UCSD-AML1 (cell line): ENCODE measurements at regions not wholly inside any gene's neighbourhood (a gene's known extent, or its start where the extent isn't known, plus 50 kb on each side); places are given as distances from the start of the nearest gene placed in this dataset.
A peak's percentile ranks its signal among the peaks of the same experiment; 100 is the strongest.

Experiments used
- DNase-seq: peaks from one replicate; lab custom pipeline; 2025; ENCODE audit not compliant: unreplicated experiment; lab: John Stamatoyannopoulos, UW

GRCh38 chr16:85520853-85521521, 92.1 kb upstream of the GSE1 start:
- no peak for DNase-seq

DNA sequence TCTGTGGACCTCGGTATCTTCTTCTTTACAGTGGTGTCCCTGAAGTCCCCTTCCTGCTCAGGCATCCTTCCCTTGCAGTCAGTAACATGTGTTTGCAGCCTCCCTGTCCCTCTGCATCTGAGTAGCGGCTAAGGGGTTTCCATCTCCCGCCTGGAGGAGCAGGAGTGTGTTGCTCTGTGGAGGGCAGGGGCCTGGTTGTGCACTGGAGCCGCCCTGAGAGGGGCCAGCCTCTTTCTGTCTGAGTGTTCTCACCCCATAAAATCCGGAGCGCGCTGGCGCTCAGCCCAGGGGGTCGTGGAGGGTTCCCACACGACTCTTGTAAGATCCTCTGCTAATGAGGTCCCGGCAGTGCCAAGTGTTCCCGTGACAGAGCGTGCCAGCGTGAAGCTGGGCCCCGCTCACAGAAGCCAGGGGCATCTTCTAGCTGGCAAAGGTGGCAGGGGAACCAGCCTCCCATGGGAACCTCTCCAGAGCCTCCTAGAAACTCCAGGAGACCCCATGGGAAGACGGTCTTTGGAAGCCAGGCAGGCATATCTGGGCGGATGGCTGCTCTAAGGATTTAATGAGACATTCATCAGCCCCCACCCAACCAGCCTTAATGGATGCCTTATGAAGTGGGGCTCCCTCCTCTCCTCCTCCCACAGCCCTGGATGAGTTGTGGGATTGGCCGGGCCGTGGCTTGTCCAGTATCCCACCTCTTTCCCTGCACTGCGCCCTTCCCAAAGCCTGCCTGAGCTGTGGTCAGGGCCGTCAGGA, 91.4 kb upstream of the GSE1 start:
- no peak for DNase-seq

DNA sequence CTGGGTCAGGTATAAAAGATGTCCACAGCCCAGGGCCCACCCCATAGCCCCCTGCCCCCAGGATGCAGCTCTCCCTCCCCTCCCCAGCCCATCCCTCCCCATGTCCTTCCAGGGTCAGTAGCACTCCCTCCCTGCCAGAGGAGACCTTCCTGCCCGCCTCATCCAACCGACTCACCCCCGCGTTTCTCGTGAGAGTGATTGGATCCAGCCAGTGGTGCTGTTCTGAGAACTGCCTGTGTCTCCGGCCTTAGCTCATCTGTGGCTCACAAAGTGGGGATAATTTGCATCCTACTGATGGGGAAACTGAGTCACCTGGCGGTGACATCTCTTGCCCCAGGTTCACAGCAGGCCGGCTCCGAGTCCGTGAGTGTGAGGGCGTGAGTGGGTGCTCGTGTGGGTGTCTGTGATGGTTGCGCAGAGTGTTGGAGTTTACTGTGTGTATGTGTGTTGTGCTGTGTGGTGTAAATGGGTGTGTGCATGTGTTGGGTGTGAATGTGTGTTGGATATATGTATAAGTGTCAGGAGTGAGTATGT, 90.7 kb upstream of the GSE1 start:
- no peak for DNase-seq

DNA sequence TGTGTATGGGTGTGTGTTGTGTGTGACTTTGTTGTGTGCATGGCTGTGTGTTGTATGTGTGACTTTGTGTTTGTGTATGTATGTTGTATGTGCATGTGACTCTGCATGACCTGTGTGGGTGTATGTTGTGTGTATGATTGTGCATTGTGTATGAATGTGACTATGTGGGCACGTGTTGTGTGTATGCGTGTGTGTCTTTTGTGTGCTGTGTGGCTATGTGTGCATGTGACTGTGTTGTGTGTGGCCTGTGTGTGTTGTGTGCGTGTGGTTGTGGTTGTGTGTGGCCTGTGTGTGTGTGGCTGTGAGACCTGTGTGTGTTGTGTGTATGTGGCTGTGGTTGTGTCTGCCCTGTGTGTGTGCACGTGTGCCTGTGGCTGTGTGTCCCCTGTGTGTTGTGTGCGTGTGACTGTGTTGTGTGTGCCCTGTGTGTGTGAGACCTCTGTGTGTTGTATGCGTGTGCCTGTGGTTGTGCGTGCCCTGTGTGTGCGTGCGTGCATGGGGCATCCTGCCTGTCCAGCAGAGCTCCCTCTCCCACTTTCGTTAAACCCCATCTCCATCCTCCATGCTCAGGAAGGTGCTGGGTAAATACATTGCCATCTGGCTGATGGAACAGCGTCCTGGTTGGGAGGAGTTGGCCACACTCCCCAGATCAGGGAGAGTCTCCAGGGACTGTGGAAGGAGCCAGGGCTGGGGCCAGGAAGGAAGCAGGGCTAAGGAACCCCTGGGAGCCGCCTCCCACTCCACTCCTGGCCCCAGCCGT, 90.1 kb upstream of the GSE1 start:
- DNase-seq, result peak; percentile 62

DNA sequence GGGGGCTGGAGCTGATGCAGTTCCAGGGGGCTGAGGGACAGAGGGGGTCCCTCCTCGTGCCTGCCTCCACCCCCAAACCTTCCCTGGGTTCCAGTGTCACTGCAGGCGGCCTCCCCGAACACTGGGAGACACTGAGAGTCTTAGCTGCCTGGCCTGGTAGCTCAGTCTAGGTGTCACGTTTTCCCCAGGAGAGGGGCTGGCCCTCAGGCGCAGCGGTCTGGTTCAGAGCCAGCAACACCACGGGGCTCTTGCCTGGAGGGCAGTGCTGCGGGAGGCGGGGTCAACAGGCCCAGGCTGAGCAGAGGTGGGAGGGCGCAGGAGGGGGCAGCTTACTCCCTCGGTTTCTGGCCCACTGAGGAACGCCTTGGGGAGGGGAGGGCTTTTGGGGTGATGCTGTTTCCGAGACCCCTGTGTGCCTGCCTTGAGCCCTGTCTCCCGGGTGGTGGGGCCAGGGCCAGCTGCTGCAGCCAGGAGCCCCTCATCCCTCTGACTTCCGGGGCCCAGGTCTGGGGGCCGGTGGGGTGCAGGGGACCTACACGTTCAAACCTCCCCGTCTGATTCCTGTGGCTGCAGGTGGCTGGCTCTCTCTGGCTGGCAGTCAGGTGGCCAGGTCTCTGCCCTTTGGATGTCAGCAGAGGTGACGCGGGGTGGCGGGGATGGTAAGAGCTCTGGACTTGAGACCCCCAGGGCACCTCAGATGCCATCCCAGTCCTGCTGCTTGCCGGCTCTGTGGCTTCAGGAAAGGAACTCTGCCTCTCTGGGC, 89.3 kb upstream of the GSE1 start:
- DNase-seq, result peak; percentile 62

GRCh38 chr16:85524365-85524629, 88.8 kb upstream of the GSE1 start:
- no peak for DNase-seq

- peak; percentile 84 for DNase-seq
Observed at GRCh38 chr16:85524630-85525419, 88.3 kb upstream of the GSE1 start.

DNA sequence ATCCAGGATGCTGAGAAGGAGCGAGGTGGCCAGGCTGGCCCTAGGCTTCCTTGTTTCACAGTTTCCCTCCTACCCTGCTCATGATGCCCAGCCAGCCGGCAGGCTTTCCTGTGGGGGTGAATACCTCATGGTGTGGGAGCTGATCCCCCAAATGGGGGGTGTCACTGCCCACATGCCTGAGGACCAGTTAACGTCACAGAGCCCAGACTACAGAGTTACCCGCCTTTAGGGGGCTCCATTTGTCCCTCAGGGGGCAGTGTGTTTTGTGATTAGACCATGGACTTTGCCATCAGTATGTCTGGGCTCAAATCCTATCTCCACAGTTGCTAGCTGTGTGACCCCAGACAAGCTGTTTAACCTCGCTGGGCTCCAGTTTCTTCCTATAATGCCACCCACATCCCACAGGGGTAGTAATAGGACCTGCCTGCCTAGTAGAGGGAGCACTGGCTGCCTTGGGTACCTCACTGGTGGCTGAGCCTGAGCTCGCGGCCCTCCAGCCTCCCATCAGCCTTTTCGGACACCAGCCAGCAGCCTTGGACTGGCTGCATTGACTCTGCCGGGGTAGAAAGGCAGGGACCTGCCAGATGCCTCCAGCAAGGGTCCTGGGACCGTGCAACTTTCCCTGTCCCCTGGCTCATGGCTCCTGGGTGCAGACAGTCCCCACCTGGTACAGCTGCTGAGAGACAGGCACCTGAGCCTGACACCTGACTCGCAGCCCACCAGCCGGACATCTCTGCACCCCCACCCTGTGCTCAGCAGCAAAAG, 87.5 kb upstream of the GSE1 start:
- no peak for DNase-seq

GRCh38 chr16:85526185-85526974, 86.7 kb upstream of the GSE1 start:
- DNase-seq, result no peak

DNA sequence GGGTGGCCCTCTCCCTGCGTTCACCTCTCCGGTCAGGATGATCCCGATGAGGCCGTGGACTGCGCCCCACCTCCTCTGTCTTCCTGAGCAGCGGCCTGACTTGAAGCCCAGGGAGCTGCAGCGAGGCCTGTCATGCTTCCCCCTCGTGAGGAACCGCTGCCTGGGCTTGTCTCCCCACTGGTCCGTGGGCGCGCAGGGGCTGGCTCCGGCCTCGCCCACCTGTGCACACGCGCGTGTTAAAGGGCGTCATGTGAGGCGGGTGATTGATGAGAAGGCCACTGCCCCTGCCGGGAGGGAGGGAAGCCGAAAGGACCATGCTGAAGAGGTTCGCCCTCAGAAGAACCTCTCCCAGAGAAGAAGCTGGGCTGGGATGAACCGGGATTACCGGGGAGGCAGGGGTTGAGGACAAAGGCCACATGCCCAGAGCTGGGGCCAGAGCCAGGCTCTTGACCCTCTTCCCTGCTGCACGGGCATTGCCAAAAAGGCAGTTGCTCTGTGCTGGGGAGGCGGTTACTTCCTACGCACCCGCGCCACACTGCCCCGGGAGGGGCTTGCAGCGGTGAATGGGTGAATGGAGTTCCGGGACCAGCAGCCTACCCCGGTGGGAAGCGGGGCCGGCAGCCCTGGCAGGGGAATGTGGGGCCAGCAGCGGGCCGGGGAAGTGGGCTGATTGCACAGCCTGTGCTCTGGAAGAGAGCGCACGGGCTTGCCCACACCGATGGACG, 85.9 kb upstream of the GSE1 start:
- DNase-seq, result no peak

DNA sequence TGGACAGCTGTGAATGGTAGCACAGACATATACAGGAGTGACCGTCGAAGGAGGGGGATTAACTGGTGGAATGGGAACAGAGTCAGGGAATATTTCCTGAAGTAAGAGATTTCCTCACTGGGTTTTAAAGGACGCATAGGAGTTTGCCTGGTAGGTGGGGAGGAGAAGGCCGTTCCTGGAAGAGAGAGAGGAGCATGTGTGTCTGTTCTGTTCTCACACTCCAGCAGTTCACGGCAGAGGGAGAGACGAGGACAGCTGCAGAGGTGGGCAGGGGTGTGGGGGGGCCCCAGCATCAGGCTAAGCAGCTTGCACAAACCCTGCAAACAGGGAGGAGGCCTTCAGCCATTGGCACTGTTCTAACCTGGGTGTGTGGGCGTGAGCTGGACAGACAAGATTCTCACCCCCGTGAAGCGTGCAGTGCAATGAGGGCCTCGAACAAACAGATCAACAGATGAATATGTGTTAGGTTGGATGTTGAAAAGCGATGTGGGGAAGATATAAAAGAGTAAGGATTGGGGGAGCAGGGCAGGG, 85.3 kb upstream of the GSE1 start:
- DNase-seq, result no peak

DNA sequence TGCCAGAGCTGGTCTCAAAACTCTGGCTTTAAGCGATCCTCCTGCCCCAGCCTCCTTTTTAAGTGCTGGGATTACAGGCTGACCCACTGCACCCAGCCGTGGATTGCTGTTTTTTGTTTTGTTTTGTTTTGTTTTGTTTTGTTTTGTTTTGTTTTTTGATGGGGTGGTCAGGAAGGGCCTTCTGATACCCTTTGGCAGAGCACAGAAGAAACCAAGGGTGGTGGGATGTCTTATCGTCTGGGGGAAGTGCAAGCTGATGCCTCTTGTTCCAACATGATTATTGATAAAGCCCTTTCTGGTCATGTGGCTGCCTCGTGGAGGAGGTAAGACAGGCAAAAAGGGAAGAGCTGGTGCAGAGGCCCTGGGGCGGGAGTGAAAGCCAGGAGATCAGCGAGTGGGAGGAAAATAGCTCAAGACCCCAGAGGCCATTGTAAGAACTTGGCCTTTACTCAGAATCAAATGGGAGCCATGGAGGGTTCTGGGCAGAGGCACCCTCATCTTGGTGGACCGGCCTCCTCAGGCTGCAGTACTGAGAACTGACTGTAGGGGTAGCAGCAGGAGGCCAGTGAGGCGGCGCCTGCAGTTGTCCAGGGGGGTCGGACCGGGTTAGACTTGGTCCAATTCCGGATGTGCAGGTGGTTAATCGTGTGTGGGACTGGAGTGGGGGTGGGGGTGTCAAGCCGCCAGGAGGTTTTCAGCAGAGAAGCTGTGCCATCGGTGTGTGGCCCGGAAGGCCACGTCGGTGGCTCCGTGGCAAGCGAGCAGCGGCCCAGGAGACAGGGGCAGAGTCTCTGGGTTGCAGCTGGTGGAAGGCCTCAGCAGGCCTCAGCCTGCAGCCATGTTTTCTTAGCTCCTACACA, 84.4 kb upstream of the GSE1 start:
- DNase-seq, result peak; percentile 42

DNA sequence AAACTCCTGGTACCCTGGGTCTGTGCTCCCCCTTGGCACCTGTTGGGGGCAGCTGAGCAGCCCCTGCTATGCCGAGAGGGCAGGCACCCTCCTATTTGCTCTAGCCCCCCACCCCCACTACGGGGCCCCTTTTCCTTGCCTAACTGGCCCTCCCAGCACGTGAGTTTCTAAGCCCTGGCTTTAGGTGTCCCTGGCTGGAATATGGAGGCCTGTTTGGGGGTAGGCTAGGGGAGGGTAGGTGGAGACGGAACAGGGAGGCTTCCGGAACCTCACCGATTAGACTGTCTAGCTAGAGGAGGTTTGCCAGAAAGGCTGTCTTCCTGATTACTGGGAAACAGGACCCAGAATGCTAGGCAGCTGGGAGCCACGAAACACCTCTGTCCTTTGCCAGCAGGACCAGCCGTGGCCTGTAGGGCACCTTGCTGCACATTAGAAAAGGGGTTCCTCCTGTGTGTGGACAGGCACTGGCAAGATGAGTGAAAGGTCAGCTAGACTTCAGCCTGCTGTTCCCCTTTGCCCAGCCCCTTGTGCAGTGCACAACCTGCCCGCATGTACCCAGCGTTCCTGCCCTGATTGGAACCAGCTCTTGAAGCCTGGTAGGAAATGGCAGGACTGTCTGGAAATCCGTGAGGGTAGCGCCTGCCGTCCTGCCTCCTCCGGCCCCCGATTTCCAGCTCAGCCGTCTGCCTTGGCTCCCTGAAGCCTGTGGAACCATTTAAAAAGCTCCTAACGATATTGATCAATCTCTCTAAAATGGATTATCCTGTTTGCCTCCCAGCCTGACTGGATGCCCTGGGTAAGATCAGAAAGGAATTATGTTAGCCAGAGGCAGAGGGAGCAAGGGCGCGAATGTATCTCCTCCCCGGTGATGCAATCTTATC, 83.4 kb upstream of the GSE1 start:
- DNase-seq, result no peak

DNA sequence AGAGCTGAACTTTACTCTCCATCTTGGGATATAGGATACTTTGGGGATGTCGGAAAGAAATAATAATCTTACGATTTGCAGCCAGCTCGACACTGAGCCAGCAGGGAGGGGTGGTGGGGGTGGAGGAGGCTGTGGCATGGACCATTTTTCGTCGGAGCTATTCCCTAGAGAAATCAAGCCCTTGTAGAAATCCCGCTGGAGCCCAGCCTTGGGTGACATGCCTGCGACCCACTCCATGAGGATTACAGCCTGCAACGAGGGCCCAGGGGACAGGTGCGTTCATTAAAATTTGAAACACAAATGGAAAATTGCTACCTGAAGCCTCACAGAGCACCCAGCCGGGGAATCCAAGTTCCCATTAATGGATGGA, 82.8 kb upstream of the GSE1 start:
- no peak for DNase-seq

DNA sequence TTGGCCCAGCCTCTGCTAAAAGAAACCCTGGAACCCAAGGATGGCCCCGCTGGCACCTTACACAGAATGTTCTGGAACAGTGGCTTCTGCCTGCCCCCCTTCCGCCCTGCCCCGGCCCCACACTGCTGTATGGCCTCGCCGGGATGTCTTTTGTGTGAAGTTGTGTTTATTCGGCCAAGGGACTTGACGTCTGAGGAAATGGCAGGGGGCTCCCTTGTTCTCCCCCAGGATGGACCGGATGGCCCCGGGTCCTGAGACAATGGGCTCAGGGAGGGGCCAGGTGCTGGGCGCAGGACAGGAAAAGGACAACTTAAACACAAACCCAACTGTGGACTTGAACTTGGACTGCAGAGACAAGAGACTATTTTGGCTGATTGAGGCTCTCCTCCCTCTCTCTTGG, 81.6 kb upstream of the GSE1 start:
- no peak for DNase-seq

DNA sequence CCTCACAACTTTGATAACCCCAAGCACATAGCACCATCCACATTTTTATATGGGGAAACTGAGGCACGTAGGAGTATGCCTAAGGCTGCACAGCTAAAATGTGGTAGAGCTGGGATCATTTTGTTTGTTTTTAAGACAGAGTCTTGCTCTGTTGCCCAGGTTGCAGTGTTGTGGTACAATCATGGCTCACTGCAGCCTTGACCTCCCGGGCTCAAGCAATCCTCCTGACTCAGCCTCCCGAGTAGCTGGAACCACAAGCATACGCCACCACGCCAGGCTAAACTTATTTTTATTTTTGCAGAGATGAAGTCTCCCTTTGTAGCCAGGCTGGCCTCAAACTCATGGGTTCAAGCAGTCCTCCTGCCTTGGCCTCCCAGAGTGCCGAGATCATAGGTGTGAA, 81.0 kb upstream of the GSE1 start:
- no peak for DNase-seq
